Stomach (tissue), 4 donors: ENCODE measurements at regions not wholly inside any gene's neighbourhood (a gene's known extent, or its start where the extent isn't known, plus 50 kb on each side); places are given as distances from the start of the nearest gene placed in this dataset.

ENCODE experiments used
- EP300 ChIP-seq: sonication (generic); formaldehyde crosslinking; IDR thresholded peaks from one replicate; pipeline ENCODE4 v1.6.1; 2017; ENCODE audit warnings: antibody characterized with exemption
- POLR2A ChIP-seq, 4 donors: fragments of 450-650 bp; IDR thresholded peaks; one replicate each; pipeline ENCODE4 v1.6.1; 2016; ENCODE audit warnings: antibody characterized with exemption in 4 of 4, control low read depth in 2 of 4, mild to moderate bottlenecking in 1 of 4, moderate library complexity in 1 of 4

DNA sequence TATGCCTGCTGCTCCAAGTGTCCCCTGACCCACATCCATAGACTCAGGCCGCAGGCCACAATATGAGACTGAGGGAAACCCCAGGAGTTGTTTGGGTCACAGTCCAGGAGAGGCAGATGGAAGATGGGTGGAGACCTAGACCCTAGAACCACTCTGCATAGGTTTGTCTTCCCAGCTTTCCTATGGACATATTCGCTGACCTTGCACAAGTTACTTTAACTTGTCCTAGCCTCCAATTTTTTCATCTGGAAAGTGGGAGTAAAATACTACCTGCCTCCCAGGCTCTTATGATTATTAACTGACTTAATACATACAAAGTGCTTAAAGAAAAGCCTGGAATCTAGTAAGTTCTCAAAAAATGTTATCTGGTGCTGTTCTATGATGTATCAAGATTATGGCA, 157.1 kb upstream of the IFNG-AS1 start:
- TF ChIP-seq POLR2A (IDR thresholded peaks at IDR 0.05) (no peak), EP300 (no peak)
